Fibroblast of mammary gland (primary cell): ENCODE measurements at regions not wholly inside any gene's neighbourhood (a gene's known extent, or its start where the extent isn't known, plus 50 kb on each side); places are given as distances from the start of the nearest gene placed in this dataset.

Experiments used
- DNase-seq: peaks from one replicate; pipeline ENCODE4 v3.0.0-alpha.2; 2010; ENCODE audit warnings: low read depth
- H3K4me3 ChIP-seq: 2 replicates; pipeline ENCODE4 v1.5.1; 2011; ENCODE audit warnings: low read depth, mild to moderate bottlenecking, low read length, moderate library complexity; ENCODE audit not compliant: control insufficient read depth
- TF ChIP-seq, protein P1 (sequence below): conservative IDR thresholded peaks from 2 replicates; pipeline ENCODE4 v1.5.1; 2011; ENCODE audit warnings: low read depth, low read length, inconsistent platforms; ENCODE audit not compliant: control insufficient read depth, insufficient read depth

DNA sequence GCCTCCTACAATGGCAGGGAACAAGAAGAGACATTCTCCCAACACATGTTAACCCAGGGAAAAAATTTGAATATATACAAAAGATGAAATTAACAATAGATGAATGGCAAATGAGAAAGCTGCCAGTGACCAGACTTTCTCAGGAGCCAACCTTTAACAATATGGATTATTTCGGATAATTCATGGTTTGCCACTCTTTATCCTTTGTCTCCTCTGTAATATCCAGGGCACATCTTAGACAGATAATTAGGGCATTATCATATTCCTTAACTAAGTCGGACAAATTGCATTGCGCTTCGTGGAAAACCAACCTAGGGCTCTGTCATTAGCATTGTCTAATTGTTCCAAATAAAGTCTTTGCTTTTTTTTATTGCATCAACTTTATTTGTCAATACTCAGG is 97.3 kb downstream of the CDCA7 start:
- DNase-seq: no peak
- TF ChIP-seq, protein P1, sequence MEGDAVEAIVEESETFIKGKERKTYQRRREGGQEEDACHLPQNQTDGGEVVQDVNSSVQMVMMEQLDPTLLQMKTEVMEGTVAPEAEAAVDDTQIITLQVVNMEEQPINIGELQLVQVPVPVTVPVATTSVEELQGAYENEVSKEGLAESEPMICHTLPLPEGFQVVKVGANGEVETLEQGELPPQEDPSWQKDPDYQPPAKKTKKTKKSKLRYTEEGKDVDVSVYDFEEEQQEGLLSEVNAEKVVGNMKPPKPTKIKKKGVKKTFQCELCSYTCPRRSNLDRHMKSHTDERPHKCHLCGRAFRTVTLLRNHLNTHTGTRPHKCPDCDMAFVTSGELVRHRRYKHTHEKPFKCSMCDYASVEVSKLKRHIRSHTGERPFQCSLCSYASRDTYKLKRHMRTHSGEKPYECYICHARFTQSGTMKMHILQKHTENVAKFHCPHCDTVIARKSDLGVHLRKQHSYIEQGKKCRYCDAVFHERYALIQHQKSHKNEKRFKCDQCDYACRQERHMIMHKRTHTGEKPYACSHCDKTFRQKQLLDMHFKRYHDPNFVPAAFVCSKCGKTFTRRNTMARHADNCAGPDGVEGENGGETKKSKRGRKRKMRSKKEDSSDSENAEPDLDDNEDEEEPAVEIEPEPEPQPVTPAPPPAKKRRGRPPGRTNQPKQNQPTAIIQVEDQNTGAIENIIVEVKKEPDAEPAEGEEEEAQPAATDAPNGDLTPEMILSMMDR: no peak
- H3K4me3 ChIP-seq: no peak overlapping the region

DNA sequence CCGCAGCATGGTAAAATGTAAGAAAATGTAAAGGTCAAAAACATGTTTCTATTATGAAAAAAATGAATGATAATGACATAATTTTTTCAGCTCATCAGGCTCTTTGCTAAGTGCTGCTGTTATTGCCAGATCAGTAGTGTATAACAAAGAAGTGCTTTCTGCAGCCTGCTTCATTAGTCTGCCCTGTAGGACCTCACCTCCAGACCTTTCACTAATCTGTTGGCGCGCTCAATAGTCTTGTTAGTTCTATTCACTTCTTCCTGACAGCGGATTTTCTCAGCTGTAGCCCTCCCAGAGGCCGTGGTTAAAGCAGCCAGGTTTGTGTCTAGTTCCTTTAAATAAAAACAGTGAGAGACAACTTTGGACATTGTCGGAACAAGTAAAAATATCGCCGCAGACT is 97.7 kb downstream of the CDCA7 start:
- no peak for DNase-seq
- TF ChIP-seq, protein P1: no peak
- no peak overlapping the region for H3K4me3 ChIP-seq

DNA sequence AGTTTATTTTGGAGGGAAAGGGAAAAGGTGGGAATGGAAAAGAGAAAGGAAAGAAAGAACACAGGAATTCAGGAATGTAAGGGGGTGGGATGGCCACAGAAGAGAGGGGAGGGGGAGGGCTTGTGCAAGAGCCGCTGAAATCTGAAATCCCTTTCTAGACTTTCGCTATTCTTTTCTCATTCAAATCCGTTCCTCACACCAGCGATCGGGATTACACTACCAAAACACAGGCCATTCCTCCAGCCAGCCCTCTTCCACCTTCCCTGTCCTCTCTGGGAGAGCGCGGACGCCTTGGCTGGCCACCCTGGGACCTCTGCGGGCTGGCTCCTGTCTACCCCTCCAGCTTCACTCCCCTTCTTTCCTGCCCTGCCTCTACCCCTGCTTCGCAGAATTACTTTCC is 102.3 kb downstream of the CDCA7 start:
- DNase-seq: no peak
- TF ChIP-seq, protein P1: no peak

DNA sequence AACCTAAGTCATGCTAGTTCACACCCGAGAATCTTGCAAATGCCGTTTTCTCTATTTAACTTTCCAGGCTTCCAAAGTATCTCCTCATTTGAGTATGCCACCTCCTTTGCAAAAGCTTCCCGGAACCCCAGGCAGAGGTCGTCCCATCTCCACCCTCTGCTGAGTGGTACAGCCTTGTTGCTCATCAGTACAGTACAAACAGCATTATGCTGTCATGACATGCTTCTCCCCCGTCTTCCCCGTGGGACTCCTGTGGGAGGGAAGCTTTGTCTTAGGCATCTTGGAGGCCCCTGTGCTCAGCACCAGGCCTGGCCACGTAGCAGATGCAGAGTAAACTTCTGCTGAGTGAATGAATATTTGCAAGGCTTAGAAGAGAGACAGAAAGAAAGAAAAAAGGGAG is 102.7 kb downstream of the CDCA7 start:
- no peak overlapping the region for H3K4me3 ChIP-seq
- peak; percentile 11 for DNase-seq
- TF ChIP-seq, protein P1: no peak

More for the DNA sequence above, 102.3 kb downstream of the CDCA7 start:
- no peak overlapping the region for H3K4me3 ChIP-seq

DNA sequence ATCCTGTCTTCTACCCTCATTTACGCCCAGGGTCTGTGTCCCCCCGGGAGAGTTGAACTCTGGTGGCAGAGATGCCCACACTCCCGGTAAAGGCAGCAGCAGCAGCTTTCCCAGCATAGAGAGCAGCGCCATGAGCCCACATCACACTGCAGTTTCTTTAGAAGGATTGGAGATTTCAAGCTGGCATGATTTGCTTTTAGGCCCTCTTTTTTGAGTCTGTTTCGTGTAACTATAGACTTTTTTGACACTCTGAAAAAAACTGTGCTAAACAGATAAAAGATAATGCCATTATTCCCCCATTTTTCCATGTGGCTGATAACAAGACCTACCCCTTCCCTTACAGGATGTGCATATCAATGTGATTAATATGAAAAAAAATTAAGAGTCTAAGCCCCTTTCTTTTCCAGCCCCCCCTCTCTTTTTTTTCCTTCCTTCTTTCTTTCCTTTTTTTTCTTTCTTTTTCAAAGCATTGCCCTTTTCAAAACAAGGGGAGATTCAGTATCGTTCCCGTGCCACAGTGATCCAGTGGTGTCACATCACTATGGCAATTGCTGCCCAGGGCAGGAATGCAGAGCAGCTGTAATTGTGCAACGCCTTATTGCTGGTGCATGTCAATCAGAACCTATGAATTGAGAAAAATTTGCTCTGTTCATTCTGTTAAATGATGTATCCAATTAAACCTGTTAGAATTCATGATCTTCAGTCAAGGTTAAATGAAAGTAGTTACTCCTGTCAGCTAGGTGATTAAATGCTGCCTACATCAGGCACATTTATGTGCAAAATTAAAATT is 104.5 kb downstream of the CDCA7 start:
- no peak for DNase-seq
- TF ChIP-seq, protein P1: no peak
- H3K4me3 ChIP-seq: no peak overlapping the region

DNA sequence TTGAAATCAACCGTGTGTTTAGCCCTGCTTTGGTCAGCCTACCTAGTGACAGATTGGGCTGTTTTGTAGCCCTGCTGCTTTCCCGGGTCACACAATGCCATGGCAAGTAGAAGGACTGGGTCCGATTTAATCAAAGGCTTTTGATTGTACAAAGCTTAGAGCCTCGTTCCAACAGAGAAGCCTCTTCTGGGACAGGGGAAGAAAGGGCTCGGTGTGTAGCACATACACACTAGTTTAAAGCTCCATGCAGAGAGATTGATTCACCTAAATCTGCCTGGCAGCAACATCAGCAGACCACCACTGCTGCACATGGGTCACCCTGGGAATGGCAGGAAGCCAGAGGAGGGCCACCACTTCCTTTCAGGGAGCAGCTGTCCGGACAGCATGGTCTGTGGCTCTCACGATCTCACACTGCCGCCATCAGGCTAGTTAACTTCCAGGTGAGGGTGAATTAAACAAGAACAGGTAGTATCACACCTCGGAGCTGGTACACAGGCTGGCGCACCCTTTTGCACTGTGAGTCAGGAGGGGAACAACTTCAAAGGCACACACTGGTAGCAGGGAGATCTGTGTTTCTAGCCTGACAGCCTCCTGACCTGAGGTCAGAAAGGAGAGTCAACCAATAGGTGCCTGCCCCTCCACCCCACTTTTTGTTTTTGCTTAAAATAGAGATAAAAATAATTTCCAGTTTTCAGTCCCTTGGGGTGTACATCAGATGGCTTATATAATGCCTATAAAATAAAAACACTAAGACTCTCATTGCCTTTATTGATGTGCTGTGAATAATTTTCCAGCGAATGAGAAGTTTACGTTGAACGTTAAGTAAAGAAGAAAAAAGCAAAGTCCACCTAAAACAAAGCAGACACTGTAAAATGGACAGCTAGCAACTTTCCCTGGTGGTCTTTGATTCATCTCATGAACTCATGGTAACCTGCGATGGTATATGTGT is 108.5 kb downstream of the CDCA7 start:
- TF ChIP-seq, protein P1: no peak
- H3K4me3 ChIP-seq: no peak overlapping the region
- no peak for DNase-seq
